ENCODE measurements at regions not wholly inside any gene's neighbourhood (a gene's known extent, or its start where the extent isn't known, plus 50 kb on each side); places are given as distances from the start of the nearest gene placed in this dataset.

DNA sequence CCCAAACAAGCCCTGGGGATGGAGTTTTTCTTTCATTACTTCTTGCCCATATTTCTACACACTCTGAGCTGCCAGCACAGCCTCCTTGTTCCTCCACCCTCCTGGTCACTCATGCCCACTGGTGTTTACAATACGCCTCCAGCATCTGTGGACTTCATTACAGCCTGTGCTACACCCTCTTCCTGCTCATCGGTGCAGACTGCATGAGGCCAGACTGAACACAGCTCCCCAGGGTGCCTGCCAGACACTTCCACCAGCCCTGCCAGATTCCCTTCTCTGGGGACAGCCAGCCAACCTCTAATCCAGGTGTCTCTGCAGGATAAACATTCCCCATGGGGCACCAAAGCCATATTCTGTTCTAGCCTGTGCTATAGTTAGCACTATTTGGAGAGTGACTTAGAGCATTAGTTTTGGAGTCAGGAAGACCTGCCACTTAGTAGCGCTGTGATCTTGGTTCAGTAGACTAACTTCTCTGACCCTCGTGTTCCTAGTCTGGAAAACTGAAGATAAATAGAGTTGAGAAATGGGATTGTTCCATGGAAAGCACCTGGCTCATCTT is 163.8 kb upstream of the KLF4 start:
- Mint-ChIP-seq H3K27me3 (no peaks in the 10 kb centered on the region), H3K4me3 (no peak overlapping the region), H3K4me1 (no peaks in the 10 kb centered on the region), H3K36me3 (no peaks in the 10 kb centered on the region), H3K9me3 (ENCODE audit: low read depth) (peaks cover 5% of the 10 kb centered on the region), H3K27ac (no peak overlapping the region)
- CTCF ChIA-PET, result no interaction called here
- DNase-seq (no peak), ATAC-seq (no peak)

DNA sequence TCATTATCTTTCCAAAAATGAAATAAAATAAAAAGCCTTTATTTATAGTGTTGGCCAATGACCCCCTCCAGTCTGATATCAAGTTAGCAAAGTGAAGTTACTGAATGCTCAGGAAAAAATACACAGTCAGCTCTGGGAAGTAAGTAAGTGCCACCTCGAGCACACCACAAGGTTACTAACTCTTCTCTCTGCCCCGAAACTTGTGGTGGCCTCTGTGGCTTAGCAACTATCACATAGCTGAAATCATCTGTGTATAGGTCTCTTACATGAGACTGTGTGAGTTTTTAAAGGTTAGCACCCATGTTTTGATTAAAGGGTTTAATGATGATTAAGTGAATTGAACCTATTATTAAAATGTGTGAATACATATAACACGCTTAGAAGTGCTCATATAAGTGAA is 161.4 kb upstream of the KLF4 start:
- Mint-ChIP-seq H3K36me3 (no peaks in the 10 kb centered on the region), H3K27ac (no peak overlapping the region), H3K4me1 (no peaks in the 10 kb centered on the region), H3K4me3 (no peak overlapping the region), H3K9me3 (ENCODE audit: low read depth) (peaks cover 5% of the 10 kb centered on the region), H3K27me3 (no peaks in the 10 kb centered on the region)
- no peak for ATAC-seq
- CTCF ChIA-PET, result no interaction called here
- no peak for DNase-seq

DNA sequence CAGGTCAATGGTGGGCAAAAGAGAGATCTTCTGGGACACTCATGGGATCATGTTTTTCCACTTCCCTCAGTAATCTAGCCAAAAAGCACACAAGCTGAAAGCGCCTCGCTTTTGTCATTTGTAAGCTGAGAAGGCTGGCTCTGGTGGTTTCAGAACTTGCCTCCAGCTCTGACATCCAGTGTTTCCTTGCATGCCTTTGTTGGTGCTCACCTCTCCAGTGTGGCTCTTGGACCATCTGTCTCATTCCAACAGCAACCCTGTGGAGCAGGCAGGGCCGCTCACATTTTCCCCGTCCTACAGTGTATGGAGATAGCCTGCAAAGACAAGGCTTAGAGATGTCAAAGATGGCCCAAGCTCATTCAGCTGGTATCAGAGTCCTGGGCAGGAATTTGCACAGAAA is 160.8 kb upstream of the KLF4 start:
- H3K27me3 Mint-ChIP-seq, result no peaks in the 10 kb centered on the region
- no peak overlapping the region for H3K4me3 Mint-ChIP-seq
- no peak for DNase-seq
- no peak for ATAC-seq
- no peaks in the 10 kb centered on the region for H3K36me3 Mint-ChIP-seq
- no peaks in the 10 kb centered on the region for H3K4me1 Mint-ChIP-seq
- H3K9me3 Mint-ChIP-seq (ENCODE audit: low read depth), result no peaks in the 10 kb centered on the region
- CTCF ChIA-PET, result no interaction called here
- H3K27ac Mint-ChIP-seq, result no peak overlapping the region

DNA sequence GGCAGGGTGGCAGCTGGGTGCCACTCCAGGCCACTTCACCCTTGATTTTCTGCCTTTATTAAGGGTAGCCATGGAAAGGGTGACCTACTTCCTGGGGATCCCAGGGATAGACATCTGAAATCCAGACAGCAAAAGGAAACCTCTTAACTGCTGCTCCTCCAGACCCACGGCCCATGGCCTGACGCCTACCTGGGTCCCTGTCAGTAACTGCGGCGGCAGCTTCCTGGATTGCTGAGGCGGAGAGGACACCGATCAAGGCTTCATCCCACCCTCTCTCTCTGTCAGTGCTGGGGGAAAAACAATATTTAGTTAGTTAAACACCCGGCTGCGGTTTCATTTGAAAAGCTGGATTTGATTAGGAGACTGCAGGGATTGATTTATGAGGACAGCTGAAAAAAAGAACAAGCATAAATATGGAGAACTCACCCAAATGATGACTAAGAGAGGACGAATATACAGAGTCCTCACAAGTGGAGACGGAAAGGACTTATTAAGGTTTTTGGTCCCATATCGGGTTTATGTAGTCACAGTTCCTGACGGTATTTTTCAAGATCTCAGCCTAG is 158.7 kb upstream of the KLF4 start:
- Mint-ChIP-seq H3K36me3 (no peaks in the 10 kb centered on the region), H3K27ac (no peak overlapping the region), H3K27me3 (no peaks in the 10 kb centered on the region), H3K9me3 (ENCODE audit: low read depth) (no peaks in the 10 kb centered on the region), H3K4me1 (no peaks in the 10 kb centered on the region), H3K4me3 (no peak overlapping the region)
- CTCF ChIA-PET, result no interaction called here
- no peak for DNase-seq
- no peak for ATAC-seq

DNA sequence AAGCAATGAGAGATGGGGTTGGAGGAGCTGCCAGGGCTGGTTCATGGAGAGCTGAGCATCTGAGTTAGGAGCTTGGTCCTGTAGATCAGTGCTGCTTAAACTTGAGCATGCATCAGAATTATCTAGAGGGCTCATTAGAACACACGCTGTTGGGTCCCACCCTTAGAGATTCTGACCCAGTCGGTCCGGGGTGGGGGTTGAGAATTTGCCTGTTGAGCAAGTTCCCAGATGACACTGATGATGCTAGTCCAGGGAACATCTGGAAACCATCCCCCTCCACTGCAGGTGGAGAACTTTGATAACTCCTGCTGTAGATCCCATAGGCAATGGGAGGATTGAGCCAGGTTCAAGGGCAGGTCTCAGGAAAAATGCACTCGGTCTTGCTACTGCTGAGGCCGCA is 158.0 kb upstream of the KLF4 start:
- H3K27ac Mint-ChIP-seq, result no peak overlapping the region
- H3K4me1 Mint-ChIP-seq, result no peaks in the 10 kb centered on the region
- ATAC-seq (no peak), DNase-seq (no peak)
- CTCF ChIA-PET, result no interaction called here
- no peaks in the 10 kb centered on the region for H3K27me3 Mint-ChIP-seq
- no peak overlapping the region for H3K4me3 Mint-ChIP-seq
- H3K36me3 Mint-ChIP-seq, result no peaks in the 10 kb centered on the region
- no peaks in the 10 kb centered on the region for H3K9me3 Mint-ChIP-seq (ENCODE audit: low read depth)

DNA sequence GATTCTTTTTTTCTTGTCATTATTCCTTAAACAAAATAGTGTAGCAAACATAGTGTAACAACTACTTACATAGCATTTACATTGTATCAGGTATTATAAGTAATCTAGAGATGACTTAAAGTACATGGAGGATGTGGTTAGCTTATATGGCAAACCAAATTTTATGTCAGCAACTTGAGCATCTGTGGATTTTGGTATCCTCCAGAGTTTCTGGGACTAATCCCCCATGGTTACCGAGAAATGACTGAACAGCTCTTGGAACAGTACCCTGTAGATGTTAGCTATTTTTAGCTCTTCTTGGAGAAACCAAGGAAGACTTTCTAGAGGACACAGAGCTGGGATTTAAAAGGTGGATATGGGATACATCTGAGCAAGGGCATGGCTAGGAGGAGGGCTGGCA is 157.6 kb upstream of the KLF4 start:
- Mint-ChIP-seq H3K27ac (no peak overlapping the region), H3K9me3 (ENCODE audit: low read depth) (no peaks in the 10 kb centered on the region), H3K27me3 (no peaks in the 10 kb centered on the region), H3K4me3 (no peak overlapping the region), H3K4me1 (no peaks in the 10 kb centered on the region), H3K36me3 (no peaks in the 10 kb centered on the region)
- DNase-seq (no peak), ATAC-seq (no peak)
- CTCF ChIA-PET, result no interaction called here

DNA sequence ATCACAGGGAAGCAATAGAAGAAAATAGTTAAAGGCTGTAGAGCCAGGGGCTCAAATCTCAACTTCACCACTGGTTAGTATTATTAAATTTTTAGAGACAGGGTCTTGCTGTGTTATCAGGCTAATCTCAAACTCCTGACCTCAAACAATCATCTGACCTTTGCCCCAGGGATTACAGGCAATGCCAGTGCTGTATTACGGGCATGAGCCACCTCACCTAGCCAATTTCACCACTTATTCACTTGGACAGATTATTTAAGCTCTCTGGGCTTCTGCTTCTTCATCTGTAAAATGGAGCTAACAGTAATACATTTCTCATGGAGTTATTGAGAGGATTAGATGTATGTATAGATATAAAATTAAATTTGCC is 155.9 kb upstream of the KLF4 start:
- H3K4me1 Mint-ChIP-seq, result no peaks in the 10 kb centered on the region
- CTCF ChIA-PET, result no interaction called here
- no peaks in the 10 kb centered on the region for H3K27me3 Mint-ChIP-seq

DNA sequence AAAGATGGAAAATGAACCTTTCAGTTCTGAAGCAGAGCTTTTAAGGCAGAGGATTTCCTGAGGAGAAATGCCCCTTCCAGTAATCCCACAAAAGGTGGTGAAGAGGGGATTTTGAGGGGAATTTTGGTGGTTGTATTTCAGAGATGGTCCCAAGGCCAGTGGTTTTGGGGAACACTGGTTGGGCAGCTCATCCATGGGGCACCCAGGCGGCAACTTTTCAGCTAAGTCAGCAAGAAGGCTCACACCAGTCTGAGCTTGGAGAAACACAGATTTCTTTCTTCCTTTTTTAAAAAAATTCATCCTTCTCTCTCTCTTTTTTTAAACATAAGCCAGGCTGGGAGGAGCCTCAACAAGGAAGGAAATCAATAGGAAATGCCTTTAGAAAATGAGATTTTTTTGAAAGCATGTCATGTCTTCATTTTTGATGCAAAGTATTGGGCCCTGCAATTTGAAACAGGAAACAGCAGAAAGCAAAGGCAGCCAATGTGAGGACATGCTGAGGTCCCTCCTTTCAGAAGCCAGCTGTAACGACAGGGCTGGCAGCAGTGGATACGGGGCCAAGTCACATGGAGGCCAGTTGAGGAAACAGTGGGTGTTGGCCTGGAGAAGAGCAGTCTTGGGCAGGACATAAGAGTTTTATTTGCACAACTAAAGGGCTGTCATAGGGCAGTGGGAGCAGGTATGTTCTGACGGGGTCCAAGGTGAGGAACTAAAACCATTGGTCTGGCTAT is 155.3 kb upstream of the KLF4 start:
- H3K4me1 Mint-ChIP-seq, result no peaks in the 10 kb centered on the region
- ATAC-seq (no peak), DNase-seq (no peak)
- H3K27ac Mint-ChIP-seq, result no peak overlapping the region
- no peaks in the 10 kb centered on the region for H3K36me3 Mint-ChIP-seq
- peaks cover 3% of the 10 kb centered on the region for H3K9me3 Mint-ChIP-seq (ENCODE audit: low read depth)
- H3K27me3 Mint-ChIP-seq, result peaks cover 2% of the 10 kb centered on the region
- CTCF ChIA-PET, result no interaction called here
- no peak overlapping the region for H3K4me3 Mint-ChIP-seq

More for the DNA sequence above, 155.9 kb upstream of the KLF4 start:
- Mint-ChIP-seq H3K9me3 (ENCODE audit: low read depth) (peaks cover 2% of the 10 kb centered on the region), H3K4me3 (no peak overlapping the region), H3K36me3 (no peaks in the 10 kb centered on the region), H3K27ac (no peak overlapping the region)
- DNase-seq (no peak), ATAC-seq (no peak)

DNA sequence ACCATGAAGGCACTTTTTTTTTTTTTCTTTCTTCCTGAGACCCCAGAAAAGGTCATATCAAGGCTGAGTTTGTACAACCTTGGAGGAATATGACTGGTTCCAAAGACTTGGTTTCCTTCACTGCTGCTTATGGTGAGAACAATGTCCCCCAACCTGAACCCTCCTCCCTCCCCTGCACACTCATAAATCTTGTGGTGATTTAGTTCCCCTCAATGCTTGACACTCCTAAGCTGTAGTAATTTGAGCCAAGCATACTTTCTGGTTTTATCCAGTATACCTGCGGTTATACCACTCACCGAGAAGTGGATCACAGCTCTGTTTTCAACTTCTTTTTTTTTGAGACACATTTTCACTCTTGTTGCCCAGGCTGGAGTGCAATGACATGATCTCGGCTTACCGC is 149.9 kb upstream of the KLF4 start:
- no peak overlapping the region for H3K4me3 Mint-ChIP-seq
- peaks cover 3% of the 10 kb centered on the region for H3K9me3 Mint-ChIP-seq (ENCODE audit: low read depth)
- H3K36me3 Mint-ChIP-seq, result no peaks in the 10 kb centered on the region
- peaks cover 35% of the 10 kb centered on the region for H3K27me3 Mint-ChIP-seq
- CTCF ChIA-PET, result no interaction called here
- no peak overlapping the region for H3K27ac Mint-ChIP-seq
- no peak for DNase-seq
- peaks cover 4% of the 10 kb centered on the region for H3K4me1 Mint-ChIP-seq
- no peak for ATAC-seq

DNA sequence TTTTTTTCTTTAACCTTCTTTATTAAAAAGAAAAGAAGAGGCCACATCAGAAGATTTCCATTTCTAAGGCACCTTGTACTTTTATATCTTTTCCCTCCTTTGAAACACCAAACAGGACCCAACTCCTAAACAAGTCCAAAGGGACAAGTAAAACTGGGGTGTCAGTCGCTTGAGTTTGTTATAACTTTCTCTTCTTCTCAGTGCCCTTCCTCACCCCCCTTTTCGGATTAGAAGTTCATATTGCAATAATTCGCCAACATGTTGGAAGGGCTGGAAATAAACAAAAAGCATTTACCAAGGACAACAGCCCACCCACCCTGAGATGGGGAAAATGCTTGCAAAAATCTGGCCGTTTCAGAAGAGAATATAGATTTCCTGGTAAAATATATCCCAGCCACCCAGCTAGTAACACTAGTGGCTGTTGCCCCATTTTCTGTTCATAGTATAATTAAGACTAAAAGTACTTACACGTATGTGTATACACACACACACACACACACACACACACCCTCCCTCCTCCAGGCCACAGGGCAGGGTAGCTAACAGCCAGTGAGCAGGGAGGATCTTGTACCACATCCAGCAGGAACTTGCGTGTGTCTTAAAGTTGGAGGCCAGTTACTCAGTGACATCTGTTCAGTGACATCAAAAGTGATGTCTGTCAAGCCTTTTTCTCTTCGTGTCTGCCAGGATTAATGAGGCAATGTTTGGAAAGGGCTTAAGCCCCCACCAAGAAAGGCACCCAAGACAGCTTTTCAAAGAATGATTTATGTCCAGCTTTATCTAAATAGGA is 149.1 kb upstream of the KLF4 start:
- ATAC-seq (no peak), DNase-seq (no peak)
- Mint-ChIP-seq H3K9me3 (ENCODE audit: low read depth) (peaks cover 3% of the 10 kb centered on the region), H3K27ac (no peak overlapping the region), H3K36me3 (no peaks in the 10 kb centered on the region), H3K4me3 (peak overlapping the region; percentile 49), H3K4me1 (peaks cover 4% of the 10 kb centered on the region), H3K27me3 (peaks cover 35% of the 10 kb centered on the region)
- CTCF ChIA-PET, result no interaction called here

DNA sequence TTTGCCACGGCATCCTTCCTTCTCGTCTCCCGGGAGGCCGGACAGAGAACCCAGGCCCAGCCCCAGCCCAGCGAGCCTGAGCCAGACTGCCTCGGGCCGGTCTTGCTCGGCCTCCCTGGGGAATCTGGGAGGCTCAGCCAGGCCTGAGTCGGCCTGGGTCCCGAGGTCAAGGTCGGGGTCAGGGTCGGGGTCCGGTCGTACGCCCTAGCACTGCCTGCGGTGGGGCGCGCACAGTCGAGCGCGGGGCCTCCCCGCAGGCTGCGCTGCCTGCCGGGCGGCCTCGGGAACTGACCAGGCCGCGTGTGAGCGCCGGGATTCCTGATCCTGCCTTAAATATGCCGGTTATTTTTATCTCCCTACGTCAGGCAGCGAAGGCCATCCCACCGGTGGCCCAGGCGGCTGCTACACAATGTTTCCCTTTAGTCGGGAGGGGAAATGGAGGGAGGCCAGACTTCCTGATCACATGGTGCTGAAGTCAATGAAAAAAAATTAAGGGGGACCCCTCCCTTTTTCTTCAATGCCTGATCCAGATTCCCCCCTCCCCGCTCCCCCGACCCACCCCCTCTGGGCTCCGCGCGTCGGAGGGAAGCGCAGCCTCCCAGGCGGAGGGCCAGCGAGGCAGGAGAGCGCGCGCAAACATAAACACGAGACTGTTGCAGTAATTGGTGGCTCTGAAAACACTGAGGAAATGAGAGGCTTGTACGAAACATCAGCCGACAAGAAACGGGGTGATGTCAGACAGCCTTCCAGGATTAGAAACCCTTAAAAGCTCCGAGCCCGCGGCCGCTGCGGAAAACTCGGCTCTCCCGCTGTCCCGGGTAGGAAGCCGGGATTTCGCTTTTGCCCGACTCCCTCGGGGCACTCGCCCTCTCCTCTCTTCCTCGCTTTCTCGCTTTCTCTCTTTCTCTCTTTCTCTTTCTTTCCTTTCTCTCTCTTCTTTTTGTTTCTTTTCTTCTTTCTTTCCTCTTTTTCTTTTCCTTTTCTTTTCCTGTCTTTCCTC is 148.2 kb upstream of the KLF4 start:
- Mint-ChIP-seq H3K27me3 (peaks cover 35% of the 10 kb centered on the region), H3K36me3 (no peaks in the 10 kb centered on the region), H3K9me3 (ENCODE audit: low read depth) (peaks cover 3% of the 10 kb centered on the region), H3K27ac (no peak overlapping the region), H3K4me3 (peak overlapping the region; percentile 49), H3K4me1 (peaks cover 4% of the 10 kb centered on the region)
- ATAC-seq, result no peak
- DNase-seq, result no peak
- CTCF ChIA-PET, result no interaction called here

DNA sequence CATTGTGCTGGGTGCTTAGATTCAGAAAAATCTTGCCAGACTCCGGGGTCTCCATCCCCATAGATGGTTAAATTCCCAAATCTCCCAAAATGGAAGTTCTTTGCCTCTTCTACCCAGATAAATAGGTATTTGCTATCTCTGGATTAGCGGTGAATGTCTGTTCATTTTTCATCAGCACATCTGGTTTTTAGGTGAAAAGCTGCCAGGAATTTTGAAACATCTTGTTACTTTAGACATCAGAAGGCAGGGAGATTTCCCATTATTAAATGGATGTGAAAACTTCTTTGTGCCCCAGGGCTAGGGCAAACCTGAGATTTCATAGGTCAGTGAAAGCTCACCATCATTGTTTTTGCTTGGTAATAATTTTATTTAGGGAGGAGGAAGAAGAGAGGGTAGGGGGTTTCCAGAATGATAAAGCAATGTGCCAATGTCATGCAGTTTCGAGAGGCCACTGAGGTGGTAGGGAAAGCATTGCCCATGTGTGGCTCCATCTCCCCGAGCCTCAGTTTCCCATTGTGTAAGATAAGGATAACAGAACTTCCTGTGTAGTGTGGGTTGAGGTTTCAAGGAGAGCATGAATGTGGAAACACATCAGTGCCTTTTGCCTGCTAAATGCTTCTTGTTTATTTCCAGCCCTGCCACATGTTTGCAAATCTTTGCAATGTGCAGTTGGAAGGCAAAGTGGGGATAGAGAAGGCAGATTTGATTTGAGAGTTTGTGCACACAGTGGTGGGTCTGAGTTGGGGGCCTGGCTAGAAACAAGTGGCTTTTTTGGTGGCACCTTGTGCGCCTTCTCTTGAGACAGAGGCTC is 147.2 kb upstream of the KLF4 start:
- Mint-ChIP-seq H3K4me3 (no peak overlapping the region), H3K27ac (no peak overlapping the region), H3K9me3 (ENCODE audit: low read depth) (peaks cover 3% of the 10 kb centered on the region), H3K4me1 (peaks cover 4% of the 10 kb centered on the region), H3K36me3 (no peaks in the 10 kb centered on the region), H3K27me3 (peaks cover 35% of the 10 kb centered on the region)
- ATAC-seq (no peak), DNase-seq (no peak)
- CTCF ChIA-PET, result no interaction called here

DNA sequence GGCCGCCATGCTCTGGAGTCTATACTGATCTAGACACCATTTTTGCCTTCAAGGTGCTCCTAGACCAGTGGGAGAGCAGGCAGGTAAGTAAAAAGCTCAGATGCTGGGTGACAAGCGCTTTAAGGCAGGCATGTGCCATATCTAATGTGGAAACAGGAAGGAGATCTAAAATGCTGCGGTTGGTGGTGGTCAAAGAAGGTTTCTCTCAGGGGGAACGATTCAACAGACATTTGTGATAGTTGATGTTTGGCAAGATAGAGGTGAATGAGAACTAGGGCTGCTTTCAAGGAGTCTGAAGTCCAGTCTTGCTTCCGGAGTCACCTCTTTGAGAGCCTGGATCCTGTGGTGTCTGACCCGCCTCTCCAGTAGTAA is 146.2 kb upstream of the KLF4 start:
- no peaks in the 10 kb centered on the region for H3K36me3 Mint-ChIP-seq
- H3K9me3 Mint-ChIP-seq (ENCODE audit: low read depth), result peaks cover 3% of the 10 kb centered on the region
- H3K4me1 Mint-ChIP-seq, result peaks cover 4% of the 10 kb centered on the region
- no peak for DNase-seq
- no peak overlapping the region for H3K4me3 Mint-ChIP-seq
- no peak overlapping the region for H3K27ac Mint-ChIP-seq
- no peak for ATAC-seq
- CTCF ChIA-PET, result no interaction called here
- peaks cover 35% of the 10 kb centered on the region for H3K27me3 Mint-ChIP-seq
